NCI-H82 (cell line): ENCODE measurements at regions not wholly inside any gene's neighbourhood (a gene's known extent, or its start where the extent isn't known, plus 50 kb on each side); places are given as distances from the start of the nearest gene placed in this dataset.
"Not testable (repeated sequence)": the region's sequence is repeated elsewhere in the genome, so short reads cannot be mapped to it uniquely, and the experiment has no call there.

ENCODE experiments used
- DNase-seq: peaks from one replicate; lab custom pipeline; 2025; lab: John Stamatoyannopoulos, UW

- peak; percentile 63 for DNase-seq
Observed at GRCh38 chr6:103326760-103327757, 1532.7 kb downstream of the HACE1 start.

DNA sequence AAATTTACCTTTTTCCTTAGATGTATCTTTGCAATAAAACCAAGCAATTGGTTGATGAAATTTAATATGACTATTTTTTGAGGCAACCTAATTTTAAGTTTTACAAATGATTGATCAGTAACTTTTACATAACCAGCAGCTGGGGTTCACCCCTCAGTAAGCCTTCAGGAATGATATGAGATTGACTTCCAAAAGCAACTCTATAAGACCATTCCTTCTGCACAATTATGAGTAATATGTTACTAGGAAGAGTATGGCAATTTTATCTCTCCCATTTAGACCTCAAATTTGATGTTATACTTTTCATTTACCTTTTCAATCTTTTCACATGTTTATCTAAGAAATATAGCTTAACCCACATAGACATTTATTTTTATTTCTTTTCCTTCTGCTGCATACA, 1546.3 kb downstream of the HACE1 start:
- DNase-seq, result no peak

DNA sequence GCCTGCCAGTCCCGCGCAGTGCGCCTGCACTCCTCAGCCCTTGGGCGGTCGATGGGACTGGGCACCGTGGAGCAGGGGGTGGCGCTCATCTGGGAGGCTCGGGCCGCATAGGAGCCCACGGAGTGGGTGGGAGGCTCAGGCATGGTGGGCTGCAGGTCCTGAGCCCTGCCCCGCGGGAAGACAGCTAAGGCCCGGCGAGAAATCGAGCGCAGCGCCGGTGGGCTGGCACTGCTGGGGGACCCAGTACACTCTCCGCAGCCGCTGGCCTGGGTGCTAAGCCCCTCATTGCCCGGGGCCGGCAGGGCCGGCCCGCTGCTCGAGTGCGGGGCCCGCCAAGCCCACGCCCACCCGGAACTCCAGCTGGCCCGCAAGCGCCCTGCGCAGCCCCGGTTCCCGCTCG, 1565.3 kb downstream of the HACE1 start:
- DNase-seq, result not testable (repeated sequence)

DNA sequence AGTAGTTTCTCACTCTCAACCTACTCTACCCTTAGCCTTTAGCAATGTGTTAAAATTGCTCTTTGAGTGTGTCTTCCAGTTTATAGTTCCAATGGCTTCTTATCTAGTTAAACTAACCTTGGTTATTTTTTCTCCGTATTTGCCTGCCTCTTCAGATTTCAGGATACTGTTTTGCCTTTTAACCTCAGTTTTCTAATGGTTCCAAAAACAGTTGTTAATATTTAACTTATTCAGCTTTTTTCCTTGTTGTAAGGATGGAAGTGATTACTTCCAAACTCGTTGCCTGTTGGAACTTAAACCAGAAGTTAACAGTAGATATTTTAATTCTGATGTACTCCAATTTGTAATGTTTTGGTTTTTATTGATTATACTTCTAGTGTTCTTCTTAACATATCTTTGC, 1574.9 kb downstream of the HACE1 start:
- no peak for DNase-seq

GRCh38 chr6:103280417-103280816, 1579.3 kb downstream of the HACE1 start:
- no peak for DNase-seq

DNA sequence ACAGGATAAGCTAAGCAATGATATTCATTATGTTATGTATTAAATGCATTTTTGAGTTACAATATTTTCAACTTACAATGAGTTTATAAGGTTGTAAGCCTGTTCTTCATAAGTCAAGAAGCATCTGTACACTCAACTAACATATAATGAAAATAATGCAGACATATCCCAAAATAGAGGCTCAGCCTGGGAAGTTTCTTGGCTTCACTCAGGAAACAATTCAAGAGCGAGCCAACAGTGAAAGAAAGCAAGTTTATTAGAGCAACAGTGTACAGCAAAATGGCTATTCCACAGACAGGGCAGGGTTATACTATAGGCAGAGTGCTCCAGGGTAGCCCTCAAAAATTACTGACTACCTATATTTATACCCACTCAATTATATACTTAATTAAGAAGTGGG, 1581.8 kb downstream of the HACE1 start:
- no peak for DNase-seq

- DNase-seq, result peak; percentile 63
Observed at GRCh38 chr6:103273048-103273447, 1586.7 kb downstream of the HACE1 start.

DNA sequence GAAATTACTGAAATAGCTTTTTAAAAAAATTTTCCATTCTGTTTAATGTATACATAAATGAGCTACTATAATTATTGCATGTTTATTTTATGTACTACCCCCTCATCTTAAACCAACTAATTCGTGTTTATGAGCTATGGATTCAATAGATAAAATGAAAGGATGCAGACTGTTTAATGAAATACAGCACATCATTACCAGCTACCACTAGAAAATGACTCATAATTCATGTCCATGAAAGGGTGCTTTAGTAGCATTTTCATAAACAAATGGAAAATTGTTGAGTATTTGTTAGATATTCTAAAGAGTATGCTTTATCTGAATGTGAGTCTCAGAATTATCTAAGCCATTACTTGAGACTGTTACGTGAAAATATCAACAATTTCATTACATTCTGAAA, 1590.1 kb downstream of the HACE1 start:
- DNase-seq, result no peak

GRCh38 chr6:103268335-103268734, 1591.4 kb downstream of the HACE1 start:
- DNase-seq, result no peak

GRCh38 chr6:103264020-103264419, 1595.7 kb downstream of the HACE1 start:
- DNase-seq, result no peak

GRCh38 chr6:103255132-103255531, 1604.6 kb downstream of the HACE1 start:
- DNase-seq, result no peak

- DNase-seq, result no peak
Observed at GRCh38 chr6:103236923-103237322, 1622.8 kb downstream of the HACE1 start.

DNA sequence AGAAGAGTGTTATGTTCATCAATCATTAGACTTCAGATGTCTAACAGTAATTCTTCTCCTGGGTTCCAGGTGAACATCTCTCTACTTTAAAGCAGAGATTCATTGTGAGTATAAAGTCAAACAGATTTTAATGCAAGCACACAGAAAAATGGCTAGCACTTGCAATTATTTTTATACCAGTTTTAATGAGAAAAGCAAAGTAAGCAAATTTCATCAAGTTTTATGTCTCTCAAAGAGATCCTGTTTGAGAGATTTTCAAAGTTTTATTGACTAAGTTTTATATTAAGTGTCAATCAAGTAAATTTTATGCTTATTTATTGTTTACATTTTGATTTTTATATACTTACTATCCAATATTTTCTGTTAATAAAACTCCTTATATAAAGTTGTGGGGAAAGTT, 1628.5 kb downstream of the HACE1 start:
- DNase-seq, result no peak

- no peak for DNase-seq
Observed at GRCh38 chr6:103215847-103216246, 1643.9 kb downstream of the HACE1 start.

GRCh38 chr6:103210686-103211085, 1649.0 kb downstream of the HACE1 start:
- no peak for DNase-seq

GRCh38 chr6:103198386-103198785, 1661.3 kb downstream of the HACE1 start:
- DNase-seq, result no peak

DNA sequence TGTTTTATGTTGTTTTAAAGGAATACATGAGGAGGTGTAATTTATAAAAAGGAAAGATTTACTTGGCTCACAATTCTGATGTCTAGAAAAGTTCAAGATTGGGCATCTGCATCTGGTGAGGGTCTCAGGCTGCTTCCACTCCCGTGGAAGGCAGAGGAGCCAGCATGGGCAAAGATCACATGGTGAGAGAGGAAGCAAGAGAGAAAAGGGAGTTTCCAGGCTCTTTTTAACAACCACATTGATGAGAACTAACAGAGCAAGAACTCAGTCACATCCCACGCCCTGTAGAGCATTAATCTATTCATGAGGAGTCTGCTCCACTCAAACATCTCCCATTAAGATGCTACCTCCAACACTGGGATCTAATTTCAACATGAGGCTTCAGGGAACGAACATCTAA, 1666.3 kb downstream of the HACE1 start:
- DNase-seq, result no peak

DNA sequence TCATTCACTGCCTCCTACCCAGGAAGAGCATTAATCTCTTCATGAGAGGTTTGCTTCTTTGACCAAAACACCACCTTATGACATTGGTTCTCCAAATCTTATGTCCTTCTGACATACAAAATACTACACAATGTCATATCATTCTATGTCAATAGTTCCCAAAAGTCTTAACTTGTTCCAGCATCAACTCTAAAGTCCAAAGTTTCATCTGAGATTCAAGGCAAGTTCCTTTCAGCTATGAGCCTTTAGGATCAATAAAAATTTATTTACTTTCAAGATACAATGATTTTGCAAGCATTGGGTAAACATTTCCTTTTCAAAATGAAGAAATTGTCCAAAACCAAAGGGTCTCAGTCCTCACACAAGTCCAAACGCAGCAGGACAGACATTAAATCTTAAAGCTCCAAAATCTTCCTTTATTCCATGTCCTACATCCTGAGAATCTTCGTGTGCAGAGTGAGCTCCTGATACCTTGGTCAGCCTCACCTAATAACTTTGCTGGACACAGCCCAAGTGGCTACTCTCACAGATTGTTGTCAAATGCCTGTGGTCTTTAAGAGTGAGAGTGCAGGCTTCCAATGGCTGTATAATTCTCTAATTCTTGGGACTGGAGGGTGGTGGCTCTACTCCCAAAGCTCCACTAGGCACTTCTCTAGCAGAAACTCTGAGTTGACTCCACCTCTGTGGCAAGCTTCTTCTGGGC, 1668.2 kb downstream of the HACE1 start:
- DNase-seq, result no peak

DNA sequence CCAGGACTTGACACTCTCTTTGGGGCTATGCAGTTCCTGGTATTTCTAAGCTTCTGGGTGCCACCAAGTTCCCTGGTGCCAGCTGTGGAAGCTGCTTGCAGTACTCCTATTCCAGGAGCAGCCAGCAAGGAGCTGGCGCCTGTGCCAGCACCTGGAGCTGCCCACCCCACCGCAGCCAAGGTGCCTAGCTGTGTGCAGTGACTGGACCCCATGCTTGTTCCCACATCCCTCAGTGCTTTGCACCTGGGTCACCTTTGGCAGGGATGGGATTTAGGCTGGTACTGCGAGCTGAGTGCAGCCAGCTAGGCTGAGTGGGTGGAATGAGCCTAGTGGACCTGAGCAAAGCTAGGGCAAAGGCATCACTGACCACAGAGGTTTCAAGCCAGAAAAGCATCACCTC, 1674.9 kb downstream of the HACE1 start:
- DNase-seq, result no peak

GRCh38 chr6:103183831-103184411, 1675.8 kb downstream of the HACE1 start:
- no peak for DNase-seq

GRCh38 chr6:103178193-103178592, 1681.5 kb downstream of the HACE1 start:
- no peak for DNase-seq

DNA sequence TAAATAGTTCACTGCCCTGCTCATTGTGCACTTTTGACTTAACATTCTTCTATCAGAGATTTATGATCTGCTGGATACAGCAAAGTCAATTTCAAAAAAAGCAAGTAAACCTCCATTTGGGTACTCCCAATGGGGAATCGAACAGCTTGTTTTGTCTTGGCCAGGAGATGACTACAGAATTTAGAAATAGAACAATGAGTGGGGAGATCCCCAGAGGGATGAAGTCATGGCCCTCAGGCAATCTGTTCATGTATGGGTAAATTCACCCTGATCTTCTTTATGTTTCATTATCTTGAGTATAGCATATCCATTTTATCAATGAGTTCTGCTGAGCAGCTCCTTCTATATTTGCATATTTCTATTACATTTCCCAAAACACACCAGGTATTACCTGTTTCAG, 1681.9 kb downstream of the HACE1 start:
- no peak for DNase-seq

DNA sequence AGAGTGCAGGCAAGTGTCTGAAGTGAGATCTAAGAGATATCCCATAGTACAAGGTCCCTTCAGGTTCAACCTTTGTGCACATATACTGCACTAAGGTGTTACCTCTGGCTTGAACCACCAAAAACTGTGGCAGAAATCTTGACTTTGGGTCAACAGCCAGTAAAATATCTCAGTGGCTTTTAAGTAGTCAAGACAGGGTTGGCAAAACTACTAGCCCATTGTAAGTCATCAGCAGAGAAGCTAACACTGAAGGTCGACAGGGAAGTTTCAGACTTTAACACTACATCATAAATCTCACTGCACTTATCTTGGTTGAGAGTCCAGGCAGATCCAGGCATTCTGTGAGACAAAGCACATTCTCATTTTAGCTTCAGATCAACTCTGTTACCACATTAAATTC, 1684.7 kb downstream of the HACE1 start:
- no peak for DNase-seq
